ENCODE measurements at regions not wholly inside any gene's neighbourhood (a gene's known extent, or its start where the extent isn't known, plus 50 kb on each side); places are given as distances from the start of the nearest gene placed in this dataset.

DNA sequence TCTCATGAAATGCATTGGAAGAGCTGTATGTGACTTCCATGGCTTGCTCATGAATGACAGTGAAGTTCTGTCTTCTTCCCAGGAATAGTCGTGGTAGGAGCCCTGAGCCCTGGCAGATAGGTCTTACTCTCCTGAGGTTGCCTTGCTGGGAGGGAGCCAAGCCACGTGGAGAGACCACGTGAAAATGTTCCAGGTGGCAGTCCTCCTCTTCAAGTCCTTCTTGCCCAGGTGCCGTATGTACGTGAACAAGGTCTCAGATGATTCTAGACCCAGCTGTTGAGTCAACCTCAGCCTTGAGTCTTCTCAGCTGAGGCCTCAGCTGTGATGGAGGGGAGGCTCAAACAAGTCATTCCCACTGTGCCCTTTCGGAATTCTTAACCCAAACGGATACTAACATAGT, 192.4 kb upstream of the PRDM1 start:
- intact Hi-C loops (cut with DNase I; ENCODE audit: low total_unique reads) (no loop called here), in situ Hi-C loops (cut with MboI; ENCODE audit: low pct_ligation_motif_present in 1 of 4, low pct_unique_long_range_greater_than_20kb in 1 of 4, low sequenced_read_pairs in 3 of 4) (no loop called here)
- Histone ChIP-seq H3K27me3 (no peaks in the 10 kb centered on the region), H3K9me3 (no peaks in the 10 kb centered on the region), H3K4me1 (no peaks in the 10 kb centered on the region), H3K27ac (peak overlapping the region in 2 of 4 donors; percentile 6 to 29), H3K4me3 (no peak overlapping the region), H3K36me3 (no peaks in the 10 kb centered on the region)
- DNase-seq = peak; percentile 68
- TF ChIP-seq EP300 (IDR thresholded peaks at IDR 0.05; ENCODE audit: low read depth) = no peak
- no peak for TF ChIP-seq CTCF (IDR thresholded peaks at IDR 0.05)
- no peak for TF ChIP-seq POLR2A (IDR thresholded peaks at IDR 0.05)
- no peak for TF ChIP-seq POLR2AphosphoS5 (IDR thresholded peaks at IDR 0.05)
- WGBS, 2 donors (ENCODE audit: low coverage in 1 of 2) = 80 to 85% methylated on average over 2 to 7 of the region's 7 CpGs

- peak overlapping the region in 2 of 4 donors; percentile 17 to 46 for H3K27ac ChIP-seq
Observed at GRCh38 chr6:105892577-105893262, 193.4 kb upstream of the PRDM1 start.

GRCh38 chr6:105890521-105891244, 195.5 kb upstream of the PRDM1 start:
- H3K36me3 ChIP-seq = no peaks in the 10 kb centered on the region
- H3K27ac ChIP-seq = no peak overlapping the region
- in situ Hi-C loops (cut with MboI; ENCODE audit: low pct_ligation_motif_present in 1 of 4, low pct_unique_long_range_greater_than_20kb in 1 of 4, low sequenced_read_pairs in 3 of 4) = no loop called here
- DNase-seq = no peak
- H3K27me3 ChIP-seq = no peaks in the 10 kb centered on the region
- WGBS, 2 donors (ENCODE audit: low coverage in 1 of 2) = 72 to 77% methylated on average over 3 to 4 of the region's 4 CpGs
- H3K4me1 ChIP-seq = no peaks in the 10 kb centered on the region
- no peaks in the 10 kb centered on the region for H3K9me3 ChIP-seq
- H3K4me3 ChIP-seq = no peak overlapping the region
- TF ChIP-seq POLR2AphosphoS5 (IDR thresholded peaks at IDR 0.05) (no peak), CTCF (IDR thresholded peaks at IDR 0.05) (no peak), POLR2A (IDR thresholded peaks at IDR 0.05) (no peak), EP300 (IDR thresholded peaks at IDR 0.05; ENCODE audit: low read depth) (no peak)
- intact Hi-C loops (cut with DNase I; ENCODE audit: low total_unique reads) = no loop called here

More at GRCh38 chr6:105892577-105893262, 193.4 kb upstream of the PRDM1 start:
- DNase-seq = peak; percentile 58
- no peaks in the 10 kb centered on the region for H3K4me1 ChIP-seq
- intact Hi-C loops (cut with DNase I; ENCODE audit: low total_unique reads) = no loop called here
- in situ Hi-C loops (cut with MboI; ENCODE audit: low pct_ligation_motif_present in 1 of 4, low pct_unique_long_range_greater_than_20kb in 1 of 4, low sequenced_read_pairs in 3 of 4) = no loop called here
- 68% methylated on average over 3 of the region's 3 CpGs; no CpG with 5 or more reads in 1 of the 2 donors for WGBS, 2 donors (ENCODE audit: low coverage in 1 of 2)
- no peaks in the 10 kb centered on the region for H3K27me3 ChIP-seq
- TF ChIP-seq CTCF (IDR thresholded peaks at IDR 0.05) (no peak), EP300 (IDR thresholded peaks at IDR 0.05; ENCODE audit: low read depth) (no peak), POLR2AphosphoS5 (IDR thresholded peaks at IDR 0.05) (peak in 1 of 3 donors; percentile 44), POLR2A (IDR thresholded peaks at IDR 0.05) (no peak)
- H3K9me3 ChIP-seq = no peaks in the 10 kb centered on the region
- no peak overlapping the region for H3K4me3 ChIP-seq
- H3K36me3 ChIP-seq = no peaks in the 10 kb centered on the region

GRCh38 chr6:105889902-105890301, 196.2 kb upstream of the PRDM1 start:
- Histone ChIP-seq H3K27ac (no peak overlapping the region), H3K9me3 (no peaks in the 10 kb centered on the region), H3K4me3 (no peak overlapping the region), H3K27me3 (no peaks in the 10 kb centered on the region), H3K4me1 (no peaks in the 10 kb centered on the region), H3K36me3 (no peaks in the 10 kb centered on the region)
- intact Hi-C loops (cut with DNase I; ENCODE audit: low total_unique reads) (no loop called here), in situ Hi-C loops (cut with MboI; ENCODE audit: low pct_ligation_motif_present in 1 of 4, low pct_unique_long_range_greater_than_20kb in 1 of 4, low sequenced_read_pairs in 3 of 4) (no loop called here)
- 73 to 94% methylated on average over 1 to 2 of the region's 2 CpGs for WGBS, 2 donors (ENCODE audit: low coverage in 1 of 2)
- TF ChIP-seq POLR2A (IDR thresholded peaks at IDR 0.05) = no peak
- TF ChIP-seq EP300 (IDR thresholded peaks at IDR 0.05; ENCODE audit: low read depth) = no peak
- no peak for TF ChIP-seq CTCF (IDR thresholded peaks at IDR 0.05)
- no peak for TF ChIP-seq POLR2AphosphoS5 (IDR thresholded peaks at IDR 0.05)
- DNase-seq = no peak

Measured in transverse colon (tissue), 4 donors.